CD4-positive, alpha-beta T cell (primary cell): ENCODE measurements at regions not wholly inside any gene's neighbourhood (a gene's known extent, or its start where the extent isn't known, plus 50 kb on each side); places are given as distances from the start of the nearest gene placed in this dataset.

Source experiments
- ATAC-seq: fragments of 200-7000 bp; cut with Tn5 transposase; one replicate; pipeline ENCODE4 v1.10.0; 2022; ENCODE audit warnings: mild to moderate bottlenecking; ENCODE audit not compliant: poor library complexity
- CTCF ChIA-PET: fragments of 350-600 bp; sonication (Branson Sonifier 250); formaldehyde crosslinking; loops from one replicate; lab custom pipeline; 2021; ENCODE audit warnings: antibody characterized with exemption, inconsistent platforms; lab: Charles Lee
- POLR2A ChIA-PET: fragments of 350-600 bp; sonication (Branson Sonifier 250); formaldehyde crosslinking; loops from one replicate; lab custom pipeline; 2021; ENCODE audit warnings: antibody characterized with exemption, inconsistent platforms; lab: Charles Lee
- DNase-seq, 14 experiments: peaks; one replicate each; pipeline ENCODE4 v3.0.0-alpha.2; 2013 to 2020; ENCODE audit warnings: mixed read lengths in 2 of 14
- H3K27ac ChIP-seq, 2 donors: one replicate each; pipeline versions ENCODE4 v1.5.1 to v1.7.0; 2013; ENCODE audit warnings: low read length in 2 of 2, low read depth in 1 of 2, mild to moderate bottlenecking in 1 of 2
- H3K27me3 ChIP-seq, 2 experiments: 1 replicate in 1 of 2; 2 replicates in 1 of 2; pipeline versions ENCODE4 v1.6.1 to v1.7.0; 2013; ENCODE audit warnings: low read length in 2 of 2, control low read depth in 1 of 2, mild to moderate bottlenecking in 1 of 2, moderate library complexity in 1 of 2; ENCODE audit not compliant: insufficient read depth in 2 of 2, control insufficient read depth in 1 of 2
- H3K36me3 ChIP-seq: one replicate; pipeline ENCODE4 v1.6.1; 2013; ENCODE audit warnings: low read length, control low read depth; ENCODE audit not compliant: insufficient read depth
- H3K4me1 ChIP-seq: one replicate; pipeline ENCODE4 v1.6.1; 2013; ENCODE audit warnings: low read length, control low read depth; ENCODE audit not compliant: insufficient read depth
- H3K4me3 ChIP-seq: one replicate; pipeline ENCODE4 v1.5.1; 2013; ENCODE audit warnings: mild to moderate bottlenecking, low read length, moderate library complexity
- H3K9me3 ChIP-seq, 2 experiments: 1 replicate in 1 of 2; 2 replicates in 1 of 2; pipeline versions ENCODE4 v1.6.1 to v1.7.0; 2013; ENCODE audit warnings: low read length in 2 of 2, mild to moderate bottlenecking in 2 of 2, control low read depth in 1 of 2, moderate library complexity in 1 of 2; ENCODE audit not compliant: control insufficient read depth in 1 of 2, insufficient read depth in 1 of 2
- H3K27ac Mint-ChIP-seq: one replicate; pipeline ENCODE4 v1.8.0; 2020; ENCODE audit warnings: mixed read lengths
- H3K27me3 Mint-ChIP-seq: one replicate; pipeline ENCODE4 v1.8.0; 2021; ENCODE audit warnings: mixed read lengths
- H3K36me3 Mint-ChIP-seq: one replicate; pipeline ENCODE4 v1.8.0; 2021; ENCODE audit warnings: low read depth, mixed read lengths
- H3K4me1 Mint-ChIP-seq: one replicate; pipeline ENCODE4 v1.8.0; 2021; ENCODE audit warnings: low read depth, mixed read lengths
- H3K4me3 Mint-ChIP-seq: one replicate; pipeline ENCODE4 v1.8.0; 2020; ENCODE audit warnings: mild to moderate bottlenecking, mixed read lengths
- H3K9me3 Mint-ChIP-seq: one replicate; pipeline ENCODE4 v1.8.0; 2020; ENCODE audit warnings: mixed read lengths
- intact Hi-C, 2 experiments: fragments of 100-400 bp; cut with DNase I in 1 of 2; cut with micrococcal nuclease in 1 of 2; formaldehyde crosslinking; loops; one replicate each; pipeline versions ENCODE4 v1.15.1 to v1.9.0; 2023 to 2025; cut with DNase I, micrococcal nuclease
- TF ChIP-seq, protein P1 (sequence below): fragments of 200-600 bp; IDR thresholded peaks from one replicate; pipeline ENCODE4 v1.8.0; 2022; ENCODE audit warnings: antibody characterized with exemption, mild to moderate bottlenecking

DNA sequence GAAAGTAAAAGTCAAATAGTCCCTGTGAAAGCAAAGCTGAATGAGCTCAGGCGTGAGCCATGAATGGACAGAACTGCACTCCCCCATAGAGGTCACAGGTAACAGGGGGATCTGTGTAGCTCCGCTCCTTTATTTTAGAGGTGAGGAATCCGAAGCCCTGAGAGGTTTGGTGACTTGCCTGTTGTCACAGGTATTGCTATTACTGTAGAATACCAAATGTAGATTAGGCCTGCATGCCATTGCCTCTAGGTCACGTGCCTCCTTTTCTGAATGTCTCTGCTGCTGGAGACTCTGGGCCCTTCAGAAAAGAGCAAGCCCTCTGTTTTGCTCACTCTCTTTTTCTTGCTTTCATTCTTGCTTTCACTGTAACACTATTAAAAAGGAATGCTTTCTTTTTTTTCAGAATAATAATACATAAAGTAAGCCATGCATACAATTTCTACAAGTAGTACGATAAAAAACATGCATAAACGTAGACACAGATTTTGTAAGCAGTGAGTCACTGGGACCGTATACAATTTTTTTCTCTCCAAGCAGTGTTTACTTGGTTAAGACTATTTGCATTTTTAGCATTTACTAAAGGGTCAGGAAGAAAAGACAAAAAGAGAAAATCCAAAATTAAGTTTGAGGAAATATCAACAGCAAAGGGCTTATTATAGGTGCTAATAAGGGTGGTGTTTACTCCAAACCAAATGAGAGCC, 568.7 kb upstream of the ADAMTS16 start:
- CTCF ChIA-PET: no interaction called here
- H3K27me3 Mint-ChIP-seq: no peaks in the 10 kb centered on the region

DNA sequence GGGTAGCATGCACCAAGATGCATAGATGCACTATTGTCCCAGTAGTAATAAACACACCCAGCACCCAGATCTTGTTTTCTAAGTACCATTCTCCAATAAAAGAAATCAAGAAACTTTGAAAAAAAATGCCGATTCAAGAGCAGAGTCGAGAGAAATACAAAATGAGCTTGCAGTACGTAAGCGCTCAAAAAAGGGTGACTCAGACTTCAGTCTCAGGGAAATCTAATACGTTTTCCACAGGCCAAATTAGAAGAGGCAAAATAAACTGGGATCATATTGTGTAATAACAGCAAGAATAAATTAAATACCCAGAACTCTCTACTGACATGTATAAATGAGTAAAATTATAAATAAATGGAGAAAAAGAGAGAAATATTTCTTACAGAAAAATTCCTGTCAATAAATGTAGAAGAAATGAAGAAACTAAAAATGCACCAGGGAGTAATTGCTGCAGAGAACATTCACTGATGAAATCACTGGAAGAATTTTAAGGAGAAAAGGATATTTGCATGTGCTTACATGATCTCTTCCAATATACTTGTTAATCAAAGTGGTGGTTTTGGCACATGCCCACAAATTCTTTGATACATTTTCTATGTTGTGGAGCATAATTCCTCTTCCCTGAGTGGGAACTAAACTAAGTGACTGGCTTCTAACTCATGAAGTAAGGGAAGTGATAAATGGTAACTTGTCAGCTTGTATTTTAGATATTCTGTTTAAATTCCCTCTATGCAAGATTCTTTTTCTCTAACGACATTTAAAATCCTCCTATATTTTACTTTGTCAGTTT, 567.6 kb upstream of the ADAMTS16 start:
- TF ChIP-seq, protein P1, sequence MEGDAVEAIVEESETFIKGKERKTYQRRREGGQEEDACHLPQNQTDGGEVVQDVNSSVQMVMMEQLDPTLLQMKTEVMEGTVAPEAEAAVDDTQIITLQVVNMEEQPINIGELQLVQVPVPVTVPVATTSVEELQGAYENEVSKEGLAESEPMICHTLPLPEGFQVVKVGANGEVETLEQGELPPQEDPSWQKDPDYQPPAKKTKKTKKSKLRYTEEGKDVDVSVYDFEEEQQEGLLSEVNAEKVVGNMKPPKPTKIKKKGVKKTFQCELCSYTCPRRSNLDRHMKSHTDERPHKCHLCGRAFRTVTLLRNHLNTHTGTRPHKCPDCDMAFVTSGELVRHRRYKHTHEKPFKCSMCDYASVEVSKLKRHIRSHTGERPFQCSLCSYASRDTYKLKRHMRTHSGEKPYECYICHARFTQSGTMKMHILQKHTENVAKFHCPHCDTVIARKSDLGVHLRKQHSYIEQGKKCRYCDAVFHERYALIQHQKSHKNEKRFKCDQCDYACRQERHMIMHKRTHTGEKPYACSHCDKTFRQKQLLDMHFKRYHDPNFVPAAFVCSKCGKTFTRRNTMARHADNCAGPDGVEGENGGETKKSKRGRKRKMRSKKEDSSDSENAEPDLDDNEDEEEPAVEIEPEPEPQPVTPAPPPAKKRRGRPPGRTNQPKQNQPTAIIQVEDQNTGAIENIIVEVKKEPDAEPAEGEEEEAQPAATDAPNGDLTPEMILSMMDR: no peak
- no peak for ATAC-seq
- Histone ChIP-seq H3K4me1 (no peaks in the 10 kb centered on the region), H3K27ac (no peak overlapping the region), H3K9me3 (peaks cover 3 to 4% of the 10 kb centered on the region in 2 experiments), H3K36me3 (no peaks in the 10 kb centered on the region), H3K4me3 (no peak overlapping the region), H3K27me3 (no peaks in the 10 kb centered on the region)
- no peaks in the 10 kb centered on the region for H3K27me3 Mint-ChIP-seq
- H3K4me1 Mint-ChIP-seq: no peaks in the 10 kb centered on the region
- H3K9me3 Mint-ChIP-seq: peaks cover 4% of the 10 kb centered on the region
- no peaks in the 10 kb centered on the region for H3K36me3 Mint-ChIP-seq
- H3K27ac Mint-ChIP-seq: no peak overlapping the region
- no peak for DNase-seq
- no peak overlapping the region for H3K4me3 Mint-ChIP-seq
- intact Hi-C loops: no loop called here
- CTCF ChIA-PET: no interaction called here
- POLR2A ChIA-PET: no interaction called here

More for the DNA sequence above, 568.7 kb upstream of the ADAMTS16 start:
- no peak overlapping the region for H3K4me3 Mint-ChIP-seq
- no peaks in the 10 kb centered on the region for H3K36me3 Mint-ChIP-seq
- Histone ChIP-seq H3K27me3 (no peaks in the 10 kb centered on the region), H3K27ac (no peak overlapping the region), H3K9me3 (peaks cover 0 to 3% of the 10 kb centered on the region in 2 experiments), H3K4me3 (no peak overlapping the region), H3K4me1 (no peaks in the 10 kb centered on the region), H3K36me3 (no peaks in the 10 kb centered on the region)
- peaks cover 5% of the 10 kb centered on the region for H3K9me3 Mint-ChIP-seq
- ATAC-seq (no peak), DNase-seq (no peak)
- H3K4me1 Mint-ChIP-seq: no peaks in the 10 kb centered on the region
- H3K27ac Mint-ChIP-seq: no peak overlapping the region
- TF ChIP-seq, protein P1: no peak
- intact Hi-C loops: no loop called here
- POLR2A ChIA-PET: no interaction called here

- ATAC-seq (no peak), DNase-seq (no peak)
- Histone ChIP-seq H3K27ac (no peak overlapping the region), H3K4me1 (no peaks in the 10 kb centered on the region), H3K27me3 (no peaks in the 10 kb centered on the region), H3K9me3 (peaks cover 0 to 16% of the 10 kb centered on the region in 2 experiments), H3K36me3 (no peaks in the 10 kb centered on the region), H3K4me3 (no peak overlapping the region)
- Mint-ChIP-seq H3K9me3 (peaks cover 12% of the 10 kb centered on the region), H3K36me3 (no peaks in the 10 kb centered on the region), H3K4me1 (no peaks in the 10 kb centered on the region), H3K27me3 (no peaks in the 10 kb centered on the region), H3K27ac (no peak overlapping the region), H3K4me3 (no peak overlapping the region)
- intact Hi-C loops: no loop called here
- CTCF ChIA-PET: no interaction called here
- TF ChIP-seq, protein P1: no peak
- POLR2A ChIA-PET: no interaction called here
Measured at GRCh38 chr5:4575608-4576007, 564.5 kb upstream of the ADAMTS16 start.
